SK-N-MC (cell line): ENCODE measurements at regions not wholly inside any gene's neighbourhood (a gene's known extent, or its start where the extent isn't known, plus 50 kb on each side); places are given as distances from the start of the nearest gene placed in this dataset.

Source experiments
- DNase-seq: peaks from one replicate; pipeline ENCODE4 v3.0.0-alpha.2; 2011; ENCODE audit warnings: low read depth, low spot score
- H3K27ac ChIP-seq: fragments of 200-600 bp; sonication (generic); 2 replicates; pipeline ENCODE4 v1.5.1; 2016; ENCODE audit warnings: mixed run types
- H3K36me3 ChIP-seq: fragments of 200-600 bp; sonication (generic); 2 replicates; pipeline ENCODE4 v1.6.1; 2017; ENCODE audit warnings: antibody characterized with exemption, low read length, mixed read lengths; ENCODE audit not compliant: insufficient read depth
- H3K4me3 ChIP-seq: fragments of 200-600 bp; sonication (generic); 2 replicates; pipeline ENCODE4 v1.5.1; 2016
- H3K9ac ChIP-seq: fragments of 200-600 bp; sonication (generic); 2 replicates; pipeline ENCODE4 v1.8.0; 2017; ENCODE audit warnings: mixed run types, mixed read lengths; ENCODE audit not compliant: insufficient read length
- H3K9me3 ChIP-seq: fragments of 200-600 bp; sonication (generic); 2 replicates; pipeline ENCODE4 v1.6.1; 2017; ENCODE audit warnings: low read depth, mild to moderate bottlenecking, antibody characterized with exemption, low read length, moderate library complexity, mixed read lengths
- EZH2 ChIP-seq: fragments of 200-600 bp; sonication (generic); IDR thresholded peaks from one replicate; pipeline ENCODE4 v1.6.1; 2017; ENCODE audit warnings: antibody characterized with exemption
- FOXP2 ChIP-seq: optimal IDR thresholded peaks from 2 replicates; pipeline ENCODE3; 2011; ENCODE audit warnings: mild to moderate bottlenecking, moderate library complexity; ENCODE audit not compliant: insufficient read depth; ENCODE audit errors: extremely low read length, control extremely low read depth
- POLR2AphosphoS5 ChIP-seq: IDR thresholded peaks from 2 replicates; pipeline ENCODE4 v1.6.1; 2012; ENCODE audit warnings: mild to moderate bottlenecking, low read depth, low read length, borderline replicate concordance

DNA sequence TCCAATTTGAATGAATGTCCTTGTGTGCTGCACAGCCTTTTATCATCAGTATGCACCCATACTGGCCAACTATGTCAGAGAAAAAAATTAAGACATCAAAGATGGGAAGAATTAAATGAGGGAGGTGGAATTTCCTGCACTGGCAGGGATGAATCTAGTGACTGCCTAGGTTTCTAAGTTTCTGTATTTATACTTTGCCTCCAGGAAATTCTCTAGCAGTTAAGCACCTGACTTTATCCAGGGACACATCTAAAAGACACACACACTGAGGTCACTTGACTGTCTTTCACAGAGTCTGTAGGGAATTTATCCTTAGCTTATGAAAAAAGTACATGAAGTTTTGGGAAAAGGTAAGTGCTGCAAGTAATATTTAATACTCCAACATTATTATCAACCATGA lies 636.5 kb upstream of the PTCHD4 start:
- no peak overlapping the region for H3K9ac ChIP-seq
- H3K27ac ChIP-seq = peak overlapping the region; percentile 79
- peak overlapping the region; percentile 45 for H3K4me3 ChIP-seq
- no peaks in the 10 kb centered on the region for H3K36me3 ChIP-seq
- no peak for DNase-seq
- no peaks in the 10 kb centered on the region for H3K9me3 ChIP-seq
- TF ChIP-seq POLR2AphosphoS5 = no peak

DNA sequence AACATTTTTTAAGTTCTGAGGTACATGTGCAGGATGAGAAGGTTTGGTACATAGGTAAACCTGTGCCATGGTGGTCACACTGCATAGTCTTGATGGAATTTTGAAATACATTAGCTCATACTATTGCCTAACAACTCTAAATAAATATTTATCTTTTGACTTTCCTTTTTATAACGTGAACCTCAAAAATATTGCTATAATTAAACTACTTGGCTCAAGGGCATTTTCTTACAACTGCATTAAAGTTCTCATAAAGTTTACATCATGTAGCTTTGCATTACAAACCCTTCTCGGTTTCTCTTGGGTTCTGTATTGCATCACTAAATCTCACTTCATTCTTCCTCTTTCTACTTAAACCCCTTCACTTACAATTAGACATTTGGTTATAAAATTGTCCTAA lies 636.0 kb upstream of the PTCHD4 start:
- Histone ChIP-seq H3K36me3 (no peaks in the 10 kb centered on the region), H3K27ac (peak overlapping the region; percentile 79), H3K9ac (no peak overlapping the region), H3K4me3 (peak overlapping the region; percentile 45), H3K9me3 (no peaks in the 10 kb centered on the region)
- TF ChIP-seq EZH2 = no peak
- no peak for TF ChIP-seq FOXP2
- no peak for TF ChIP-seq POLR2AphosphoS5
- DNase-seq = no peak

DNA sequence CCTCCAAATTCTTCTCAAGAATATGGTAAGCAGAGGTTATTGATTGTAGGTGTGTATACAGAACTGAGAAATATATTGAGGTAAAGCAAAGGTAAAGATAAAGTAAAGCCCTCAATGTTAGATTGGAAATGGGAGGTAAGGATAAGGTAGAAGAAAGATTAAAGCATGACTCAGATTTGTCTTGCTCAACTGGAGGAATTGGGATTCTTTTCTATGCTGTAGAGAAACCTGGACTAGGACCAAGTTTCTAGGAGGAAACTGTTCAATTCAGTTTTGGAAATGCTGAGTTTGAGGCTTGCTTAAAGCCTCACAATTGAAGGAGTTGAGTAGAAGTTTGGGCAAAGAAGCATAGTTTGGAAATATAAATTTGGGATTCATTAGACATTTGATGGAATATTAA lies 634.0 kb upstream of the PTCHD4 start:
- Histone ChIP-seq H3K9me3 (no peaks in the 10 kb centered on the region), H3K36me3 (no peaks in the 10 kb centered on the region), H3K27ac (peak overlapping the region; percentile 50), H3K4me3 (no peak overlapping the region), H3K9ac (no peak overlapping the region)
- TF ChIP-seq EZH2 (no peak), POLR2AphosphoS5 (no peak), FOXP2 (no peak)
- DNase-seq = no peak

GRCh38 chr6:48743738-48744137 lies 632.7 kb upstream of the PTCHD4 start:
- H3K36me3 ChIP-seq = no peaks in the 10 kb centered on the region
- no peak overlapping the region for H3K4me3 ChIP-seq
- no peak for DNase-seq
- no peak overlapping the region for H3K9ac ChIP-seq
- TF ChIP-seq FOXP2 = no peak
- no peak for TF ChIP-seq POLR2AphosphoS5
- no peak for TF ChIP-seq EZH2
- H3K27ac ChIP-seq = no peak overlapping the region
- H3K9me3 ChIP-seq = no peaks in the 10 kb centered on the region

DNA sequence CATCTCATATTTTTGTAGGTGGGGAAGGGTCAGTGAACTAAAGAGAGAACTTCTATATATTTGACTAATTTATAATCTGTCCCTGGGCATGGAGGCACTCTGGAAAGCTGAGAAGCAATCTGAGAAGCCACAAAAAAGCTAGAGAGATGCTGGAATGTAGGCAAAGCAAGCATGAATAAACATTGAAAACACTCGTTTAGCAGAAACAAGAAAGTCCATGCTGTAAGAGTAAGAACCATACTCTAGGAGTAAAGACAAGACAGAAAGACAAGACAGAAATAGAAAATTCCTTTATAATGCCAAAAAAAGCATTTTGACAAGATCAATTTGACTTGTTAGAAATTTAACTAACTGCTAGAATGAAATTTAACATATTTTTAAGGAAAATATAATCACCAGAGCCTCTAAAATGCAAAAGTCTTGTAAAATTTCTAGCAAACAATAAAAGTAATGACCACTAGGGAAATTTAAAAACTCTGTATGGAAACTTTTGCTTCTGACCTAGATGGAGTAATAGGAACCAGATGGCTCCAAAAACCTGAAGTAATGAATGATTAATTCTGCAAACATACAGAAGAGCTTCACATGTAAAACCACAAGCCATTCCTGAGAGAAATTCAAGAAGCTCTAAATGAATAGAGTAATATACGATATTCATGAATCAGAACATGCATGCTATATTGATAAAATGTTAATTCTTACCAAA lies 625.7 kb upstream of the PTCHD4 start:
- Histone ChIP-seq H3K27ac (peak overlapping the region; percentile 97), H3K36me3 (no peaks in the 10 kb centered on the region), H3K9me3 (no peaks in the 10 kb centered on the region), H3K4me3 (peak overlapping the region; percentile 64), H3K9ac (peak overlapping the region; percentile 48)
- DNase-seq = peak; percentile 75
- TF ChIP-seq POLR2AphosphoS5 (no peak; the same call in 1 of the 2 replicates), FOXP2 (no peak), EZH2 (no peak)

DNA sequence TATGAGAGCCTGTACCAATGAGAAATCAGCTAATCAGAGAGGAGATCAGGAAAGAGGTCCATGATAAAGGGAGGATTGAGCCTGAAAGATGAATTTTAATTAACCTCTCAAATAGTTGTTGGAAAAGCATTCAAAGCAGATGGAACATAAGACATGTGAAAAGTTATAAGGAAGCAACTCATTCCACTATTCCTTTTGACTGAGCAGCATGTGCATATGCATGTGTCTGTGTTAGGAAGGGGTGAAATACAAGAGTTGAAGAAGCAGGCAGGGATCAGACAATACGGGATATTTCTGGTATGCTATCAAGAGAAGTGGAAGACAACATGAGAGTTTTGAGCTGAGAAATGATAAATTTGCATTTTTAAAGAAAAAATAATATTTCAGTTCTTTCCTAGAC lies 624.8 kb upstream of the PTCHD4 start:
- no peak for DNase-seq
- no peaks in the 10 kb centered on the region for H3K9me3 ChIP-seq
- TF ChIP-seq FOXP2 = no peak
- no peak for TF ChIP-seq EZH2
- TF ChIP-seq POLR2AphosphoS5 = no peak
- peak overlapping the region; percentile 97 for H3K27ac ChIP-seq
- H3K36me3 ChIP-seq = no peaks in the 10 kb centered on the region
- no peak overlapping the region for H3K9ac ChIP-seq
- peak overlapping the region; percentile 64 for H3K4me3 ChIP-seq

- no peak for DNase-seq
- no peaks in the 10 kb centered on the region for H3K36me3 ChIP-seq
- H3K9me3 ChIP-seq = no peaks in the 10 kb centered on the region
- TF ChIP-seq EZH2 = no peak
- no peak for TF ChIP-seq FOXP2
- no peak for TF ChIP-seq POLR2AphosphoS5
- H3K27ac ChIP-seq = no peak overlapping the region
- H3K4me3 ChIP-seq = no peak overlapping the region
- H3K9ac ChIP-seq = no peak overlapping the region
These were observed 622.6 kb upstream of the PTCHD4 start for GRCh38 chr6:48733581-48733980.

DNA sequence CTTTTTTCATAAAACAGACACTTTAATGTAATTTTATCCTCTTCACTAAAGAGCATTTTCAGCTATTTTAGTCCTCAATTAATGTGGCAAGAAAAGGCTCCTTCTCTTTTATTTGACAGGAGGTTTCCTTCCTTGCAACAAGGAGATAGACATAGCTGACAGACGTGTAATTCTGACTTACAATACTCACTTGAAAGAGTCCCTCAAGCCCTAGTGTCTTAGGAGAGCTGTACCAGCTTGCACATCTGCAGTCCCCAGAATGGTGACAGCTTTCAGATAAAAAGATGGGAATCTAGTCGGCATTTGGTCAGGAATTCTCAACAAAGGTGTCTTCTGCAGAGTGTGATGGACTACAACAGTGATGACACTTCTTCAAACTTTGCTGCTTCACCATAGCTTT lies 603.7 kb upstream of the PTCHD4 start:
- DNase-seq = no peak
- Histone ChIP-seq H3K27ac (no peak overlapping the region), H3K36me3 (no peaks in the 10 kb centered on the region), H3K4me3 (no peak overlapping the region), H3K9me3 (no peaks in the 10 kb centered on the region; the same call in 1 of the 2 replicates), H3K9ac (no peak overlapping the region)
- TF ChIP-seq FOXP2 = no peak
- TF ChIP-seq EZH2 = no peak
- no peak for TF ChIP-seq POLR2AphosphoS5

- H3K9me3 ChIP-seq = no peaks in the 10 kb centered on the region; the same call in 1 of the 2 replicates
- TF ChIP-seq EZH2 (no peak), POLR2AphosphoS5 (no peak), FOXP2 (no peak)
These were observed 603.3 kb upstream of the PTCHD4 start for GRCh38 chr6:48714250-48714649.

More at GRCh38 chr6:48714250-48714649, 603.3 kb upstream of the PTCHD4 start:
- DNase-seq = no peak
- Histone ChIP-seq H3K4me3 (no peak overlapping the region), H3K27ac (no peak overlapping the region), H3K9ac (no peak overlapping the region), H3K36me3 (no peaks in the 10 kb centered on the region)
